Motor neuron (in vitro differentiated cells): ENCODE measurements at regions not wholly inside any gene's neighbourhood (a gene's known extent, or its start where the extent isn't known, plus 50 kb on each side); places are given as distances from the start of the nearest gene placed in this dataset.
"Not testable (repeated sequence)": the region's sequence is repeated elsewhere in the genome, so short reads cannot be mapped to it uniquely, and the experiment has no call there.

ENCODE experiments used
- ATAC-seq, 8 experiments: fragments of 200-7000 bp; cut with Tn5 transposase; replicated peaks in 6 of 8; 2 replicates each; pipeline ENCODE4 v1.8.0; 2021; ENCODE audit warnings: mild to moderate bottlenecking in 8 of 8, moderate library complexity in 8 of 8
- H3K27ac ChIP-seq, 2 donors: fragments of 250-450 bp; sonication (Bioruptor Pico); 2 replicates each; pipeline ENCODE4 v1.9.0; 2021; ENCODE audit warnings: antibody characterized with exemption in 2 of 2, mild to moderate bottlenecking in 2 of 2, moderate library complexity in 1 of 2
- H3K4me1 ChIP-seq, 2 donors: fragments of 250-450 bp; sonication (Bioruptor Pico); replicated peaks in 1 of 2; 2 replicates each; pipeline ENCODE4 v1.6.1; 2021; ENCODE audit warnings: antibody characterized with exemption in 2 of 2, mild to moderate bottlenecking in 2 of 2, moderate library complexity in 1 of 2
- H3K4me3 ChIP-seq, 5 donors: fragments of 250-450 bp; sonication (Bioruptor Pico); 2 replicates each; pipeline ENCODE4 v1.9.0; 2021; ENCODE audit warnings: antibody characterized with exemption in 5 of 5, mild to moderate bottlenecking in 5 of 5, moderate library complexity in 4 of 5
- WGBS, 10 experiments: fragments of 450-650 bp; shearing (Covaris generic); methylation state at CpG; one replicate each; pipeline ENCODE4 v1.0.0; 2022; 5-methylcytosine and 5-hydroxymethylcytosine counted together
- in situ Hi-C, 9 experiments: fragments of 400-800 bp; cut with MboI; loops; one replicate each; pipeline ENCODE4 v1.15.0; 2021; ENCODE audit warnings: low sequenced_read_pairs in 9 of 9, low pct_unique_long_range_greater_than_20kb in 2 of 9; ENCODE audit not compliant: unreplicated experiment in 9 of 9

DNA sequence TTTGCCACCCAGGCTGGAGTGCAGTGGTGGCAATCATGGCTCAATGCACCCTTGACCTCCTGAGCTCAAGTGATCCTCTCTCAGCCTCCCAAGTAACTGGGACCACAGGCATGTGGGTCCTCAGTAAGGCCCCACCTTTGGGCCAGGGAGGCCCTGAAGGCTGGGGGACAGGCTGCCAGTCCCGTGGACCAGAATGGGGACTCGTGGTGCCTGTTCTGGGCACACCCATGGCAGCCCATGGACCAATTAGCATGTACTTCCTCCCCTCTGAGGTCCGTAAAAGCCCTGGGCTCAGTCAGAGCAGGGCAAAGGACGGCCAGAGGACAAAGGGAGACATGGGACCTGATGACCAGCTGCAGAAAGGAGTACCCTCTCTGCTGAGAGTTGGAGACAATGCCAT, 1590.8 kb downstream of the KHDRBS2 start:
- in situ Hi-C loops: no loop called here
- Histone ChIP-seq H3K27ac (no peak overlapping the region), H3K4me3 (no peak overlapping the region), H3K4me1 (no peaks in the 10 kb centered on the region)
- ATAC-seq: no peak
- WGBS, 10 experiments: 15 to 83% (median 78%) methylated on average over 1 to 4 of the region's 4 CpGs; no CpG with 5 or more reads in 6 of the 10 experiments

DNA sequence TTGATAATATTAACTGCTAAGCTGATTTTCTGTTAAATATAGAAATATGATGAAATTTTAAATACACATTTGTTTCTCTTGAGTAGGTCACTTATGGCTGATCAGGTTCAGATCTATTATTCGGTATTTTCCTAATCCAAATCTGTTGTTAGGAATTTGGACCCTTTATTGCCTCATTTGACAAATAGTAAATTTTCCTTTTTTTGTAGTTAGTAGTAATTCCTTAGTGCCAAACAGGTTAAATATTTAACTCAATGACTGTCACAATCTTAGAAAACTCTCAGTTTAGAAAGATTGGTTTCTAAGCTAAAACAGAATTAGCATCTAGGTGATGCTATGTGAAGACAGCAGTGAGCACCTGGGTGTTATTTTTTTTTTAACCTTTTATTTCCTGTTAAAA, 1598.9 kb downstream of the KHDRBS2 start:
- Histone ChIP-seq H3K4me1 (no peaks in the 10 kb centered on the region), H3K4me3 (no peak overlapping the region), H3K27ac (no peak overlapping the region)
- ATAC-seq: no peak
- in situ Hi-C loops: no loop called here
- 0 to 100% (median 14%) methylated on average over 1 of the region's 1 CpG; no CpG with 5 or more reads in 1 of the 10 experiments for WGBS, 10 experiments

GRCh38 chr6:60681806-60682205, 1604.2 kb downstream of the KHDRBS2 start:
- Histone ChIP-seq H3K4me3 (no peak overlapping the region), H3K27ac (no peak overlapping the region), H3K4me1 (no peaks in the 10 kb centered on the region)
- in situ Hi-C loops: no loop called here
- ATAC-seq: peak in 2 of 8 experiments; percentile 53 to 59

GRCh38 chr6:60679175-60679574, 1606.8 kb downstream of the KHDRBS2 start:
- H3K4me1 ChIP-seq: no peaks in the 10 kb centered on the region
- no peak overlapping the region for H3K4me3 ChIP-seq
- in situ Hi-C loops: no loop called here
- WGBS, 10 experiments: 18 to 100% (median 80%) methylated on average over 1 to 2 of the region's 2 CpGs; no CpG with 5 or more reads in 3 of the 10 experiments
- no peak for ATAC-seq
- H3K27ac ChIP-seq: no peak overlapping the region

DNA sequence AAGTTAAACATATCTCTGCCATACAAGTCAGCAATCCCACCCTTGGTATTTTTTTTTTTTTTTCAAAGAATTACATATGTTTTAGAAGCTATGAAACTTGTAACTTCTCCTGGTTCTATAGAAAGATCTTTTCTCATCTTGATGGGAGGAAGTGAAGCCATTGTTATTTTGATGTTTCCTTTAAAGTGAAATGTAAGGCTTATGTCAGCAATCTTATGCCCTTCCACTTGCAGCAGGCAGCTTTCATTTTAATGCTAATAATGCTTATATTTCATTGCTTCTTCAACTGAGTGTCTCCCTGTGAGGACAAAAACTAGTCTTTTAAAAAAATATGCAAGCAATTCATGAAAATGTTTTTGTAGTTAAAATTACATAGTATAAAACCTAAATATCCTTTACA, 1614.7 kb downstream of the KHDRBS2 start:
- in situ Hi-C loops: no loop called here
- no peak for ATAC-seq
- Histone ChIP-seq H3K27ac (no peak overlapping the region), H3K4me3 (no peak overlapping the region), H3K4me1 (peaks cover 0 to 2% of the 10 kb centered on the region in 2 donors)

DNA sequence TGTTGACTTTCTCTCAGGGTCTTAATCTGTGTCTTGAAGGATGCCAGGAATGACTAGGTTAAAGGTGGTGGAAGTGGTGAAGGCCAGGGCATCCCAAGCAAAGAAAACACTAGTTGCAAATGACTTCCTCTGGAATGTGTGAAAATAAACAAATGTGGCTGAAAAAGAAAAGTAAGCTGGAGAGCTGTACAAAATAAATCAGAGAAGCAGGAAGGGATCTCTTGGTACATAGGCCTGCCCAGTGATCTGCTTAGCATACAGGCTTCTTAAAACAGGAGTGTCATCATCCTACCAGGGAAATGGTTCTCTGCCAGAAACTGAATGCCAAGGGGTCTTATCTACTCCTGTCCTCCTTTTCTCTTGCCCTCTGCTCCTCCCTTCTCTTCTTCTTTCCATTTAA, 1616.0 kb downstream of the KHDRBS2 start:
- in situ Hi-C loops: no loop called here
- Histone ChIP-seq H3K4me3 (no peak overlapping the region), H3K27ac (no peak overlapping the region), H3K4me1 (peaks cover 0 to 2% of the 10 kb centered on the region in 2 donors)
- no peak for ATAC-seq

DNA sequence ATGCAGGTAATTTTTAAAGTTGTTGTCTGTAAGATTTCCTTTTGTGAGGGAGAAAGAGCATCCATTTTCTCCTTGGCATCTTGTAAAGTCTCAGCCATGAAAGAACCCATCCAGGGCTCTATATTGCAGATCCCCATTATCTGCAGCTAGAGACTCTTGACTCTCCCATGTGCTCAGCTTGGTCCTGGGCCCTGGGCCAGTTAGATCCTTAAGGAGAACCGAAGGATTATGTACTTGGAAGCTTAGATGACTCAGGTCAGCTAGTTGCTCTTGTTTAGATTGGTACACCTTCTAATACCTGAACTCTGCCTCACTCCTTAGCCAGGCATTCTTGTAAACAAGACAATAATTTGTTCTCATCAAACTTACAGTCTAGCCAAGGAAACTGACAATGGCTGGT, 1617.6 kb downstream of the KHDRBS2 start:
- no peak overlapping the region for H3K27ac ChIP-seq
- 0 to 100% (median 86%) methylated on average over 1 of the region's 1 CpG; no CpG with 5 or more reads in 7 of the 10 experiments for WGBS, 10 experiments
- peaks cover 0 to 2% of the 10 kb centered on the region in 2 donors for H3K4me1 ChIP-seq
- in situ Hi-C loops: no loop called here
- ATAC-seq: no peak
- H3K4me3 ChIP-seq: no peak overlapping the region

GRCh38 chr6:60663199-60663598, 1622.8 kb downstream of the KHDRBS2 start:
- H3K4me3 ChIP-seq, ATAC-seq, H3K27ac ChIP-seq, in situ Hi-C loops, H3K4me1 ChIP-seq: not testable (repeated sequence)
- WGBS, 10 experiments: 67 to 85% methylated on average over 1 to 3 of the region's 5 CpGs; no CpG with 5 or more reads in 8 of the 10 experiments

GRCh38 chr6:60643870-60644269, 1642.2 kb downstream of the KHDRBS2 start:
- in situ Hi-C loops: no loop called here
- Histone ChIP-seq H3K4me3 (no peak overlapping the region), H3K4me1 (no peaks in the 10 kb centered on the region), H3K27ac (no peak overlapping the region)
- ATAC-seq: no peak
- 20 to 83% (median 60%) methylated on average over 1 of the region's 1 CpG; no CpG with 5 or more reads in 5 of the 10 experiments for WGBS, 10 experiments

- H3K27ac ChIP-seq, ATAC-seq, in situ Hi-C loops, H3K4me1 ChIP-seq, H3K4me3 ChIP-seq: not testable (repeated sequence)
Measured at GRCh38 chr6:60639185-60639584, 1646.8 kb downstream of the KHDRBS2 start.
